BE2C (cell line): ENCODE measurements at regions not wholly inside any gene's neighbourhood (a gene's known extent, or its start where the extent isn't known, plus 50 kb on each side); places are given as distances from the start of the nearest gene placed in this dataset.

ENCODE experiments used
- DNase-seq: peaks from one replicate; pipeline ENCODE4 v3.0.0-alpha.2; 2020
- H3K27me3 ChIP-seq: fragments of 250-450 bp; sonication (Bioruptor Pico); 2 replicates; pipeline ENCODE4 v1.5.1; 2020; ENCODE audit warnings: mild to moderate bottlenecking
- H3K36me3 ChIP-seq: fragments of 250-450 bp; sonication (Bioruptor Pico); 2 replicates; pipeline ENCODE4 v1.5.1; 2020; ENCODE audit warnings: mild to moderate bottlenecking
- H3K4me1 ChIP-seq: fragments of 250-450 bp; sonication (Bioruptor Pico); 2 replicates; pipeline ENCODE4 v1.5.1; 2020
- H3K4me3 ChIP-seq: 2 replicates; pipeline ENCODE4 v1.5.1; 2011; ENCODE audit warnings: low read depth, low read length
- H3K9me3 ChIP-seq: fragments of 250-450 bp; sonication (Bioruptor Pico); 2 replicates; pipeline ENCODE4 v1.5.1; 2020
- CTCF ChIP-seq: IDR thresholded peaks from 2 replicates; pipeline ENCODE4 v1.5.1; 2012; ENCODE audit warnings: mild to moderate bottlenecking, low read depth, low read length

- Histone ChIP-seq H3K9me3 (no peaks in the 10 kb centered on the region), H3K4me1 (peaks cover 8% of the 10 kb centered on the region), H3K36me3 (no peaks in the 10 kb centered on the region), H3K27me3 (no peaks in the 10 kb centered on the region), H3K4me3 (no peak overlapping the region)
- no peak for DNase-seq
- TF ChIP-seq CTCF: no peak
Observed at GRCh38 chr16:65773301-65773874, 593.1 kb upstream of the CDH5 start.

- no peaks in the 10 kb centered on the region for H3K9me3 ChIP-seq
- peaks cover 18% of the 10 kb centered on the region for H3K4me1 ChIP-seq
- H3K36me3 ChIP-seq: no peaks in the 10 kb centered on the region
- H3K4me3 ChIP-seq: no peak overlapping the region
- no peak for DNase-seq
- TF ChIP-seq CTCF: no peak
- H3K27me3 ChIP-seq: no peaks in the 10 kb centered on the region
Observed at GRCh38 chr16:65772134-65772732, 594.3 kb upstream of the CDH5 start.

- H3K4me3 ChIP-seq: no peak overlapping the region
- H3K4me1 ChIP-seq: peaks cover 20% of the 10 kb centered on the region
- no peaks in the 10 kb centered on the region for H3K9me3 ChIP-seq
- H3K27me3 ChIP-seq: no peaks in the 10 kb centered on the region
- no peak for TF ChIP-seq CTCF
- no peaks in the 10 kb centered on the region for H3K36me3 ChIP-seq
- DNase-seq: no peak
Observed at GRCh38 chr16:65771707-65772106, 594.8 kb upstream of the CDH5 start.

DNA sequence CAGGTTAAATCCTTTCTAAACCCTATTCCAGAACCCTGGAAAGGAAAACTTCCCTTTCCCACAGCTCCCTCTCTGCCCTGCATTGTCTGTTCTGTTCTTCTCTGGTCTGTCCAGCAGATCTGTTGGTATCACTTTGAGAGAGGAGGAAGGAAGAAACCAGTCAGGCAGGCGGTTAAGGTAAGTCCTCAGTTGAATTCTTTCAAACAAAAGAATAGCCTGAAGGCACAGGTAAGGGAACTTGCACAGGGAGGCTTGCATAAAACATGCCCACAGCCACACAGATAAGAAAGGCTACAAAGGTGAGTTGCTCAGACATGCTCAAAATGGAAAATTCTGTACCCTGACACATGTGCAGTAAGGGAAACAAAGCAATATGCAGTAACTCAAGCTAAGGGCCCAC, 595.7 kb upstream of the CDH5 start:
- Histone ChIP-seq H3K4me1 (peaks cover 20% of the 10 kb centered on the region), H3K27me3 (no peaks in the 10 kb centered on the region), H3K4me3 (no peak overlapping the region), H3K9me3 (no peaks in the 10 kb centered on the region), H3K36me3 (no peaks in the 10 kb centered on the region)
- TF ChIP-seq CTCF: no peak
- DNase-seq: no peak

GRCh38 chr16:65769776-65770438, 596.6 kb upstream of the CDH5 start:
- no peak for TF ChIP-seq CTCF
- no peak for DNase-seq
- no peaks in the 10 kb centered on the region for H3K27me3 ChIP-seq
- no peaks in the 10 kb centered on the region for H3K9me3 ChIP-seq
- no peak overlapping the region for H3K4me3 ChIP-seq
- no peaks in the 10 kb centered on the region for H3K36me3 ChIP-seq
- peaks cover 20% of the 10 kb centered on the region for H3K4me1 ChIP-seq

DNA sequence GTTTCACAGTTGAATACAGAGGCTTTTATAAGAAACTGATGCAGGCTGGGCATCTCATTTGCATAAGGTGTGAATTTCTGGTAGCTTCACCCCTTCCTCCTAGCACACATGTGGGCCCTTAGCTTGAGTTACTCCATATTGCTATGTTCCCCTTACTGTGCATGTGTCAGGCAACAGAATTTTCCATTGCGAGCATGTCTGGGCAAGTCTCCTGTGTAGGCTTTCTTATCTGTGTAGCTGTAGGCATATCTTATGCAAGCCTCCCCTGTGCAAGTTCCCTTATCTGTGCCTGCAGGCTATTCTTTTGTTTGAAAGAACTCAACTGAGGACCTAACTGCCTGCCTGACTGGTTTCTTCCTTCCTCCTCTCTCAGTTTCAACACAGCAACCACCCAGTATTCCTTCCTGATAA, 597.4 kb upstream of the CDH5 start:
- TF ChIP-seq CTCF: no peak
- Histone ChIP-seq H3K4me1 (peaks cover 20% of the 10 kb centered on the region), H3K27me3 (no peaks in the 10 kb centered on the region), H3K4me3 (no peak overlapping the region), H3K36me3 (no peaks in the 10 kb centered on the region), H3K9me3 (no peaks in the 10 kb centered on the region)
- peak; percentile 57 for DNase-seq
